Brain microvascular endothelial cell (primary cell): ENCODE measurements at regions not wholly inside any gene's neighbourhood (a gene's known extent, or its start where the extent isn't known, plus 50 kb on each side); places are given as distances from the start of the nearest gene placed in this dataset.
A peak's percentile ranks its signal among the peaks of the same experiment; 100 is the strongest.

ENCODE experiments used
- DNase-seq: peaks from one replicate; pipeline ENCODE4 v3.0.0-alpha.2; 2020
- H3K27ac ChIP-seq: fragments of 250-450 bp; sonication (Bioruptor Pico); 2 replicates; pipeline ENCODE4 v1.5.1; 2020; ENCODE audit warnings: mild to moderate bottlenecking, moderate library complexity
- H3K27me3 ChIP-seq: fragments of 250-450 bp; sonication (Bioruptor Pico); replicated peaks from 2 replicates; pipeline ENCODE4 v1.5.1; 2020; ENCODE audit warnings: mild to moderate bottlenecking
- H3K36me3 ChIP-seq: fragments of 250-450 bp; sonication (Bioruptor Pico); replicated peaks from 2 replicates; pipeline ENCODE4 v1.5.1; 2020; ENCODE audit warnings: mild to moderate bottlenecking
- H3K4me3 ChIP-seq: 2 replicates; pipeline ENCODE4 v1.5.1; 2011; ENCODE audit warnings: low read depth, mild to moderate bottlenecking, control low read depth, low read length, moderate library complexity
- in situ Hi-C: cut with HindIII; loops from 2 replicates; pipeline ENCODE4 v1.10.0; 2017; ENCODE audit warnings: low sequenced_read_pairs, low pct_ligation_motif_present
- TF ChIP-seq, protein P1 (sequence below): IDR thresholded peaks from 2 replicates; pipeline ENCODE4 v1.5.1; 2011; ENCODE audit warnings: low read depth, mild to moderate bottlenecking, moderate library complexity, low read length, control low read depth, inconsistent platforms; ENCODE audit errors: missing control alignments

DNA sequence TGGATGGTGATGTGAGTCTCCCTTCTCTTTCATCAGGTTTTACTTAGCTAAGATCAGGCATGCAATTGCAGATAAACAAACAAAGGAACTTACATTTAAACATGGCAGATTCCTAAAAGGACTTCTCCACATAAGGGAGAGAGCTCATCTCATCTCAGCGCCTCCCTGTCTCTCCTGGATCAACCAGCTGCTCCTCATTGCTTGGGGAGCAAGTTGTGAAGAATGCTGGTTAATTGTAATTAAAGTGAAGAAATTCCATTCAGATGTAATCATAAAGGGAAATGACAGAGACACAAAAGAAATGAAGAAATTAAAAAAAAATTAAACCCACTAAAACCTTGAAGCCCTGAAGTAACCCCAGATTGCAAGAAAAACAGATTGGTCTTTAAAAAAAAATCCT lies 104.4 kb upstream of the DIO2 start:
- Histone ChIP-seq H3K4me3 (no peak overlapping the region), H3K27me3 (no peaks in the 10 kb centered on the region), H3K36me3 (no peaks in the 10 kb centered on the region), H3K27ac (no peak overlapping the region)
- TF ChIP-seq, protein P1, sequence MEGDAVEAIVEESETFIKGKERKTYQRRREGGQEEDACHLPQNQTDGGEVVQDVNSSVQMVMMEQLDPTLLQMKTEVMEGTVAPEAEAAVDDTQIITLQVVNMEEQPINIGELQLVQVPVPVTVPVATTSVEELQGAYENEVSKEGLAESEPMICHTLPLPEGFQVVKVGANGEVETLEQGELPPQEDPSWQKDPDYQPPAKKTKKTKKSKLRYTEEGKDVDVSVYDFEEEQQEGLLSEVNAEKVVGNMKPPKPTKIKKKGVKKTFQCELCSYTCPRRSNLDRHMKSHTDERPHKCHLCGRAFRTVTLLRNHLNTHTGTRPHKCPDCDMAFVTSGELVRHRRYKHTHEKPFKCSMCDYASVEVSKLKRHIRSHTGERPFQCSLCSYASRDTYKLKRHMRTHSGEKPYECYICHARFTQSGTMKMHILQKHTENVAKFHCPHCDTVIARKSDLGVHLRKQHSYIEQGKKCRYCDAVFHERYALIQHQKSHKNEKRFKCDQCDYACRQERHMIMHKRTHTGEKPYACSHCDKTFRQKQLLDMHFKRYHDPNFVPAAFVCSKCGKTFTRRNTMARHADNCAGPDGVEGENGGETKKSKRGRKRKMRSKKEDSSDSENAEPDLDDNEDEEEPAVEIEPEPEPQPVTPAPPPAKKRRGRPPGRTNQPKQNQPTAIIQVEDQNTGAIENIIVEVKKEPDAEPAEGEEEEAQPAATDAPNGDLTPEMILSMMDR = no peak
- DNase-seq = no peak
- in situ Hi-C loops = no loop called here

DNA sequence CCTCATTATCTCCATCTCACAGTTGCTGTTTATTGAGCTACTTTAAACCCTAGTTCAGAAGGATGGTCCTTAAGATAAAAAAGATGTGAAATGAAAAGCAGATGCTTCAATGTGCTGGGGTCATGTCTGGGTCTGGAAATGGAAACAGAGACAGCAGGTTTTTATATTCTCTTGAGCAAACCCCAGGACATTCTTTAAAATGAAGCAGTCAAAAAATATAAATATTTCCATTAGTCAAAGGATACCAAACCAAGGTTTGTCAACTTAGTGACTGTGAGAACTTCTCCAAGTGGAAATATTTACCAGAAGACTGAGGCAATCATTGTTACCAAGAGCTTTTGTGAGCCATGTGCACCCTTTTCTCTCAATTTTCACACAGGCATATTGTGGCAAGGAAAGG lies 102.5 kb upstream of the DIO2 start:
- no peaks in the 10 kb centered on the region for H3K36me3 ChIP-seq
- no peak overlapping the region for H3K27ac ChIP-seq
- no peak for DNase-seq
- H3K4me3 ChIP-seq = no peak overlapping the region
- TF ChIP-seq, protein P1 = no peak
- in situ Hi-C loops = no loop called here
- no peaks in the 10 kb centered on the region for H3K27me3 ChIP-seq

DNA sequence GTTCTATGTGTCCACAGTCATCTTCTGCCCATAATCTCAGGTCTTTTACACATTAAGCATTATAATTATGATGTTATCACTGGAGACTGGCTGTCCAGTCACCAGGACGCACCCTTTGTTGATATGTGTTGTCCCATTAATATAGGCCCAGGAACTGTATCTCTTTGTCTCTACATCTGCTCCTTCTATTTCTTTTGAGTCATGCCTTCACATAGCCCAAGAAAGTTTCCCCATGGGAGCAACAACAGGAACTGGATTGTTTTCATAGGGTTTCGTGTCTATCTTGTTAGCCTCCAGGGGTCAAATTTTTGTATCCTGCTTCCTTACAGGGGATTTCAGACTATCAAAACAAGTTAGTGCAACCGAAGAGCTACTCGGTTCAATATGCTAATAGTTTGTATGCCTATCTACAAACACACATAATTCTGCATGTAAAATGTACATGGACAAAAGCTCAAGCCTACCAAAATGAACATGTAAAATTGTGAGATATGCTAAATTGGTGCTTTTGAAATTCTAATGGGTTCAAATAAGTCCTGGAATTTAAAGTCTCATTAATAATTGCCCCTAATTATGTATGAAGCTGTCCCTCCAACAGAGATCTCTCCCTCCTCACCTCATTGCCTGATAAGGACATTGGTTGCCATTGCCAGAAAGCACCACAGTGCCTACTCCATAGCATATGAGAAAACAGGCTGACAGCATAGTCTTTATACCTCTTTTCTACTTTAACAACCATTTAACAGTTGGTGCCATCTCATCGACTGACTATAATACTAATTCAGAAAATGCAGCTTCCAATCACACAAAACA lies 99.8 kb upstream of the DIO2 start:
- Histone ChIP-seq H3K27me3 (no peaks in the 10 kb centered on the region), H3K36me3 (no peaks in the 10 kb centered on the region), H3K27ac (peak overlapping the region; percentile 67), H3K4me3 (no peak overlapping the region)
- in situ Hi-C loops = no loop called here
- TF ChIP-seq, protein P1 = no peak
- peak; percentile 86 for DNase-seq

DNA sequence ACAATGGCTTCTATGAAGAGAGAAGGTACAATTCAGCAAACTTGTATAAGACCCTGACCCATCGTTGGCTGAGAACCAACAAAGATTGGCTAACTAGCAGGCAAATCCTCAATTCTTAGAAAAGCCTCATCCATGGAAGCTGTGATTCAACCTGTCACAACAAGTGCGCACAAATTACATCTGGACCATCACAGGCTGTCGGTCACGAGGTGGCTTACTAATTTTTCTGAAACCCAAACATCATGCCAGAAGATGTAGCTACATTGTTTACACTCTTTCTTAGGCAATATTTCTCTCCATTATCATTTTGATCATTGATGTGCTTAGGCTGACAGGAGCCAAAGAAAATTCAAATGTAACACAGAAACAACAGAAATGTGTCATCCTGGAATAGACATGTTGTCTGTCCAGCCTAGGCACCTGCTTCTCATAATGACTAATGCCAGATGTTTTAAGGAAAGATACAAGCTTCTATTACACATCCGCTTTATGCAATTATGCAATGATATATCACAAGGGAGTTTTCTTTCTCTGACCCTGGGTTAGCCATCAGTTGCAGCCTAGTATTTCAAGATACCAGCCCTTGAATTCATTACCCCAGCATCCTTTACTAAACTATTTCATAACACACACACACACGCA lies 92.9 kb upstream of the DIO2 start:
- no peak for DNase-seq
- in situ Hi-C loops = no loop called here

DNA sequence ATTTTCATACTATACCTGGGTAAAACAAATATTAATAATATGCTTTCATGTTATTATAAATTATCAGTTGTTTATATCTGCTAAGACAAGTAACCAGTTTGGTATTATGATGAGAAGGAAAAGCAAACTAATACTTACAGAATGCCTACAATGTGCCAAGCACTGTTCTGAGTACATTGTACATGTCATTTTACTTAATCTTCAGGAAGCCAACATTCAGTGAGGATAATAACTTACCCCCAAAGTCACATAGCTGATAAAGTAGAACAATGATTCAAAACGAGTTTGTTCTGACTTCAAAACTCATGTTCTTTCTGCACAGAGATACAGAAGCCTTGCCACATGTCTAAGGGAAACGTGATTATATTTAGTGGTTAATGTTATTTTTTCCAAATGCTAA lies 89.0 kb upstream of the DIO2 start:
- TF ChIP-seq, protein P1 = no peak
- H3K36me3 ChIP-seq = no peaks in the 10 kb centered on the region
- H3K27ac ChIP-seq = no peak overlapping the region
- H3K27me3 ChIP-seq = no peaks in the 10 kb centered on the region
- in situ Hi-C loops = no loop called here
- no peak for DNase-seq
- no peak overlapping the region for H3K4me3 ChIP-seq

More for the DNA sequence above, 92.9 kb upstream of the DIO2 start:
- no peaks in the 10 kb centered on the region for H3K27me3 ChIP-seq
- no peak overlapping the region for H3K27ac ChIP-seq
- H3K36me3 ChIP-seq = no peaks in the 10 kb centered on the region
- TF ChIP-seq, protein P1 = no peak
- no peak overlapping the region for H3K4me3 ChIP-seq
